Stimulated activated CD8-positive, alpha-beta memory T cell treated with anti-CD3 and anti-CD28 coated beads, Interleukin-7, amount 100 ng/mL, for 1 hour (primary cell): ENCODE measurements at regions not wholly inside any gene's neighbourhood (a gene's known extent, or its start where the extent isn't known, plus 50 kb on each side); places are given as distances from the start of the nearest gene placed in this dataset.
"Not testable (repeated sequence)": the region's sequence is repeated elsewhere in the genome, so short reads cannot be mapped to it uniquely, and the experiment has no call there.

Source experiments
- DNase-seq, 2 donors: peaks; one replicate each; pipeline ENCODE4 v3.0.0-alpha.2; 2020; ENCODE audit warnings: low read depth in 2 of 2

- DNase-seq, result no peak
Observed at GRCh38 chr11:112697391-112698178, 263.6 kb upstream of the NCAM1 start.

DNA sequence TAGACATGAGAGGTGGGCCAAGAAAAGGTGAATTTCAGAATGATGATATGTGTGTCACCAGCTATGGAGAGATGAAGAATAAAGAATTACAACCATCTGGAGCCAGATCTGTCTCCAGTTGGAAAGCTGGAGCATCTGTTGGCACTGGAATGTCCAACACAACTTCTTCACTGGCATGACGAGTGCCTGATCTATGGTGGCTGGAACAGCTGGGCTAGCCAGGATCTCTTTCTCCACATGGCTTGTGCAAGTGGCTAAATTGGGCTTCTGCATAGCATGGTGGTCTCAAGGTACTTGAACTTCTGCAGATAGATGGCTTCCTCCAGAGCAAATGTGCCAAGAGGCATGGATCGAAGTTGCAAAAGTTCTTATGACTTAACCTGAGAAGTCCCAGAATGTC is 256.1 kb upstream of the NCAM1 start:
- no peak for DNase-seq

DNA sequence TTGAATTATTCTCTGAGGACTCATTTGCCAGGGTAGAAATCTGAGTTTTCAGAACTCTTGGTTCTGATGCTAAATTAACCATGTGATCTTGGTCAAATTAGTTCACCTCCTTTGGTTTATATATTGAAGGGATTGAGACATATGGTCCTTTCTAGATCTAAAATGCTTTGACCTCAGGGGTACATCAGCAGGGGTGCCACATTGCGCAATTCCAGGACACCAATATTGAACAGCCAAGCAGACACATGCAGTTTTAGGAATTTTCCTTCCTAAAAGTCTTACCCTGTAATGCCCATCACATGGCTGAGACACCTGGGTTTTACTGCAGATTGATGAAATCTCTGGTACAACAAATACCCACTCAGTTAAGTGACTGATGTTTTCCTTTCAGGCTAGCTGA is 254.4 kb upstream of the NCAM1 start:
- no peak for DNase-seq

DNA sequence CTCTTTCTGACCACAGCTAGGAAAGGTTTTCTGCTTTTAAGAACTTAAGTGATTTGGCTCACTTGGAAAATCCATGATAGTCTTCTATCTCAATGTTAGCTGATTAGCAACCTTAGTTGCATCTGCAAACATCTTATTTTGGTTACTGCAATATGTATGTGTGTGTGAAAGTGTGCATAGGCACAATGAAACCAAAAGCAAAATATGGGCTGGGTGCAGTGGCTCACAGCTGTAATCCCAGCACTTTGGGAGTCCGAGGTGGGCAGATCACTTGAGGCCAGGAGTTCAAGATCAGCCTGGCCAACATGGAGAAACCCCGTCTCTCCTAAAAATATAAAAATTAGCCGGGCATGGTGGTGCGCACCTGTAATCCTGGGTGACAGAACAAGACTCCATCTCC is 246.9 kb upstream of the NCAM1 start:
- not testable (repeated sequence) for DNase-seq

DNA sequence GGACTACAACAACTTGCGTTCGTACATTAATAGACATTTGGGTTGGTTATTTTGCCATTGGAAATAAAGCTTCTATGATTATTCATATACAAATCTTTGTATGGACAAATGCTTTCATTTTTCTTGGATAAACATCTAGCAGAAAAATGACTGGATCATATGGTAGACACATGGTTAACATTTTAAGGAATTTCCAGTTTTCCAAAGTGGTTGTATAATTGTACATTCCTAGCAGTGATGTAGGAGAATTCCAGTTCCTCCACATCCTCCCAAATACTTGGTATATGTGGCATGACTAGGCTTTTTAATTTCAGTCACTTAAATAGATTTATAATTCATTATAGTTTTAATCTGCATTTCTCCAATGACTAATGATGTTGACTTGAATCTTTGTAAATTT is 246.2 kb upstream of the NCAM1 start:
- DNase-seq, result no peak

DNA sequence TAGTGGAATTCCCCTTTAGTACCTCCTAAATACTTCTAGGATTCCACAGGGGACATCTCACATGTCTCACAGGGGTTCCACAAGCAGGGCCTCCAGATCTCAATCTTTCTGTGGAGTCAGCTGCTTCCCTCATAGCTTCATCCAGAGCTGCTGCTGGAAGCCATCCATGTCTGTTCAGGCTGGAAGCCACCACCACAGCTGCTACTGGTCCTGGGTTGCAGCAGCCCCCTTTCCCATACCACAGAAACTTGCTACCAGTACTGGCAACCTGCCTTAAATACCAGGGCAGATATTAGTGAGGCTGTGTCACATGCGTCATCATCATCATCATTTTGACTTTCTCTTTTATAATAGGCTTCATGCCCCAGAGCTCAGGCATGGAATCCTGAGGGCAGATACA is 242.7 kb upstream of the NCAM1 start:
- no peak for DNase-seq

GRCh38 chr11:112719736-112720525 is 241.3 kb upstream of the NCAM1 start:
- DNase-seq, result no peak

DNA sequence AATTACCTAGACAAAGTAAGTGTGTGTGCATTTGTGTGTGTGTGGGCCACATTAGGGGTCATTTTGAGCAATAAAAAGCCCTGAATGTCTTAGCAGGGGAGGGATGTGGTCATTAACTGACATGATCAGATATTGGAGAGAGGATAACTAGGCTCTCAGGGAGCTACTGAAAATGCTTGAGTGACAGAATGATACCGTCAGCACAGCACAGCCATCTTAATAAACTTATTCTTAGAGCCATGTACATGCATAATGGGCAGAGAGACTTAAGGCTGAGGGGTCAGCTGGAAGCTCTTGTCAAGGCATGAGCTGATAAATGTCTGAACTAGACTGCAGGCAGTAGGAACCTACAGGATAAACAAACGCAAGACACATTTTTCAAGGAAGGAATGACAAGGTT is 239.1 kb upstream of the NCAM1 start:
- DNase-seq, result no peak

GRCh38 chr11:112722876-112723275 is 238.3 kb upstream of the NCAM1 start:
- no peak for DNase-seq

GRCh38 chr11:112723676-112724495 is 237.3 kb upstream of the NCAM1 start:
- no peak for DNase-seq

DNA sequence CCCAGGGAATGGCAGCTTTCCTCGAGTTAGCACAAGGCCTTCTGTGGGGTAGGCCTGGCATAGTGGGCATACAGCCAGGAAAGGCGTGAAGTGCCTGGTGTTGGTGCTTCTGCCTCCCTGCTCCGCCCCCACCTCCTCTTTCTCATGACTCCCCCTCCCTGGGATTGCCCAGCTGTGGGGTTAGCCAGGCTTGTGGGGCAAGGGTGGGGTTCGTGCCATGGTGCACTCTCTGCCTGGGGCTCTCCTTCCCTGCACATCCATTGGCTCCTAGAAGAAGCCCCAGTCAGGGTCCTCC is 236.8 kb upstream of the NCAM1 start:
- DNase-seq, result no peak

- no peak for DNase-seq
Observed at GRCh38 chr11:112725636-112726035, 235.6 kb upstream of the NCAM1 start.

DNA sequence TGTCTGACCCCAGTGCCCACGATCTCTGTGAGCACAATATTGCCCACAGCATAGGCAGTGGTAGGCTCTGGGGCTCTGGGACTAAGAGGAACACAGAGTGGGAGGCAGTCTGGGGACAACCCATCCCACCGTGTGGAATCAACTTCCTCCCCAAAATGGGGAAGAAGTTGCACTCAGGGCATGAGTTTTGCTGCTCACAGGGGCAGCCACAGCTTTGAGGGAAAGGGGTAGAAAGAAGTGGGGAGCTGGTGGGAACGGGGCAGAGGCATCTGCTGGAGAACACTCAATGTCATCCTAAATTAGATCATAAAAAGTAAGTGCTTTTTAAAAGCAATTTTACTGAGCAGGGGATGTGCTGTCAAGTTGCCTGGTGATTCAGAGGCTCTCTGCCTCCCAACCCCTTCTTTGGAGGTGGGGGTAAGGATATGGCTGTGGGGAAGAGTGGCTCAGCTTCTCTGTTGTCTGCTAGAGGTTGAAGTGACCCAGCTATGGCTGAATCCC is 233.8 kb upstream of the NCAM1 start:
- no peak for DNase-seq

DNA sequence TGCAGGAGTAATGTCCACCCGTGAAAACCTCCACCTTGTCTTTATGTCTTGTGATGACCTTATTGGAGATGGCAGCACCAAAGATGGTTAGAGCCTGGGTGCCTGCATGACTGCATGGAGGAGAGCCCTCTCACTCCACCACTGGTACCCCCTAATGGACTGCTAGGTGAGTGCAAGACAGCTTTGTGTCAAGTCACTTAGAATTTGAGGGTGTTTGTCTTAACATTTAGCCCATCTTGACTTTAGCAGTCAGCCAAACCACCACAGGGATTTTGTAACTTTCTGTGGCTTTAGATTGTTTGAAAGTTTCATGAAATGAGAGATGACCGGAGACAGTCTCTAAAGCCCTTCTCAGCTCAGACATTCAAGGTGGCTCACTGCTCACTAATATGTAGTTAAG is 232.9 kb upstream of the NCAM1 start:
- no peak for DNase-seq

- no peak for DNase-seq
Observed at GRCh38 chr11:112728716-112729115, 232.5 kb upstream of the NCAM1 start.

GRCh38 chr11:112730591-112730990 is 230.6 kb upstream of the NCAM1 start:
- no peak for DNase-seq

DNA sequence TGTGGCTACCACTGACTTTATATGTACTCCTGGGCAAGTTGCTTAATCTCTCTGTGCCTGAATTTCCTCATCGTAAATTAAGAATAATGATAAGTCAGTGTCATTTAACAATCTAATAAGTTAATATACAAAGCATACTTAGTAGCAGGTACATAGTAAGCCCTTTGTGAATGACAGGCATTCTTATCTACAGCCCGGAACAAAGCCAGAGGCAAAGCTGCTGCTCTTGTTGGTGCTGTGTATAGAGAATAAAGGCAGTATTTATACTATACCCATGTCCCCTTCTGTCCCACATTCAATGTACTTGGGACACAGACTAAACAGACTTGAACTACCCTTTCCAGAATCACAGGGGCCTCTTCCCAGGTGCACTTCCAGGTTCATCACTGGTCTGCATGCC is 229.7 kb upstream of the NCAM1 start:
- DNase-seq, result no peak

DNA sequence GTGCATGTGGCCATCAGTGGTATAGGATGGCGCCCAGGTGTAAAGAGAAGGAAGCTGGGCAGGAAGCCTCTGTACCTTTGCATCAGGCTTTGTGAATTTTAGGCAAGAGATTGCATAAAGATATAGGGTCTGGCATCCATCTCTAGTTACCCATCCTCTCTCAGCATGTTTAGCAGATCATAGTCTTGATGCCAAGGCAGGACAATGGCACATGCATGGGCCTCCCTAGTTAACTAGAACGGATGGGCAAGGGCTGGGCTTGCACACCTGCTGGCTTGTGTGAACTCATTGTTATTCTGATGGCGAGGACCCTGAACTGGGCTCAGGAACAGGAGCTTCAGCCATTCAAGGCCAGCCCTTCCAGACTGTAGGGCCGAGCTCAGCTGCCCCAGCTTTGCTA is 229.2 kb upstream of the NCAM1 start:
- DNase-seq, result no peak

DNA sequence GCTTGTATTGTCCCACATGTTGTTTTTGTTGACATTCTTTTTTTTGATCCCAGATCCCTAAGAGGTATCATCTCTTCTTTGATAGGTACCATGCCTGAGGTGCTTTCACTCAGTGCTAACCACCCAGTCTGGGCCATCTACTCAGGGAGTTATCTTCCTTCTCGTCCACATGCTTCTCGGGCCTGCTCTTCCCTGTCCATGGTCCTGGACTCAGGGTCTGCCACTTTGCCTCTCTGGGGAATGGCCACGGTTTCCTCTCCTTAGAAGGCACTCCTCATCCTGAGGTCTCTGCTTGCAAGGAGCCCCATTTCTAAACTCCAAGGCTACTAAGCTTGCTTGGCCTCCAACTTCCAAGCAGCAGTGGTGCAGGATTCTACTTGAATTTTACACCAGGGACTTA is 227.0 kb upstream of the NCAM1 start:
- no peak for DNase-seq

DNA sequence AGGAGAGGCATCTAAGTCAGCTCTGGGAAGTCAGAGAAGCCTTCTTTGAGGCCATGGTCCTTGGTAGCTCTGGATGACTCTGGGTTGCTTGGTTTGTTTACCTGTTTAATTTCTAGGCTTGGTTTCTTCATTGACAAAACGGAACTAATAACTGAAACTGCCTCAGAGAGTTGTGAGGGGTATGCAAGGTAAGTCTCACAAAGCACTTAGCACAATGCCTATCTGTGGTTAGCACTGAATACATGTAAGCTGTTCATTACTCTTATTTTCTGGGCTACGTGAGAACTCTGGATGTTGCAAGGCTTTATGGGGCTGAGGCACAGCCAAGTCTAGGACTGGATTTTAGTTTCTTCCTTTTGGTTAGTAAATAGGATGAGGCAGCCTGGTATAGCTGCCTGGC is 225.8 kb upstream of the NCAM1 start:
- no peak for DNase-seq

DNA sequence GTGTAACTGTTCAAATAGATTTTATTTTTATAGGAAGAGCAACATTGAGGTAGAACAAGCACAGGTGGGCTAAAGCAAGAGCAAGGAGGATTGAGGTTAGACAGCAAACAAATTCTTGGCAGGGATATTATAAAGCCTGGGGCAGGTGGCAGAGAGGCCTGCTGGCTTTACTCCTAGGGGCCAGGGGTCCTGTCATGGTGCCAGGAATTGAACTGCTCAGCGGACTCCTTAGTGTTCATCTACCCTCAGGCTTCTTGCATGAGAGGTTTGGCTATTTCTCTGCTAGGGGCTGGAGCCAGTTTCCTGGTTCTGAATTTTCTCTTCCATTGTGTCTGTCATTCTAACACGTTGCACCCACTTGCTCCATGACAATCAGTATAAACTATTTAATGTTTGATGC is 217.2 kb upstream of the NCAM1 start:
- no peak for DNase-seq

DNA sequence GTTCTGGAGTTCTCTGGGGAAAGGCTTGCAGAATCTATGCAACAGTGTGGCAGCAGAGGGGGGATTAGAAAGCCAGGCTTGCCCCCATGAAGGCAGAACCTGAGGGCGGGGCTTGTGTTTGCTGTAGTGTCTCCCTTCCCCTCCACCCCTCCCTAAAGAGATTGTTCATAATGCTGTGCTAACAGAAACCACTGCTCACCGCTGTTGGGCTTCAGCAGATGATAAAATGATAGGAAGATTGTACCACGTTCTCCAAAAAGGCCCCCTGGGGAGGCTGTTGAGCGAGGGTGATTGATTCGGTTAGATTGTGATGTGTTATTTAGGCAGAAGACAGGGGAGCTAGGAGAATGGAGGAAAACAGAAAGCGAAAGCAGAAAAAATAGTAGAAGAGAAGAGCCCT is 215.2 kb upstream of the NCAM1 start:
- no peak for DNase-seq

DNA sequence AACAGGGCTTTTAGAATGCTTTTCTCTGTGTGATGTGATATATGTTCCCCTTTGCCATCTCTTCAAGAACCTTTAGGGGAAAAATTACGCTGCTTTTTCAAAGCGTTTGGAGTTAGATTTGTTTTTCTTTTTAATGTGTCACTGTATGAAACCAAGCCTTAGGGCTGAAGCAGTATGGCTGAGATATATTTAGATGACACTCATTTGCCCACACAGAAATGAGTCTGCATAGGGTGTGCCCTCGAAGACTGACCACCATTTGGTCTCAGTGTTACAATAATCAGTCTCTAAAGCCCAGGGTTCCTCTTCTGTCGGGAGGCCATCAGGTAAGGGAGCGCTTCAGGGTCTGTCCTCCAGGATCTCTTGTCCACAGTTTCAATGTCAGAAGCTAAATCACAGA is 213.0 kb upstream of the NCAM1 start:
- DNase-seq, result no peak
